Astrocyte of the hippocampus (primary cell): ENCODE measurements at regions not wholly inside any gene's neighbourhood (a gene's known extent, or its start where the extent isn't known, plus 50 kb on each side); places are given as distances from the start of the nearest gene placed in this dataset.
"Not testable (repeated sequence)": the region's sequence is repeated elsewhere in the genome, so short reads cannot be mapped to it uniquely, and the experiment has no call there.

ENCODE experiments used
- DNase-seq: peaks from one replicate; pipeline ENCODE4 v3.0.0; 2011; ENCODE audit warnings: low read depth, low spot score

GRCh38 chr15:24485885-24486567 lies 189.5 kb upstream of the NPAP1 start:
- DNase-seq: peak; percentile 82

GRCh38 chr15:24488164-24488907 lies 187.2 kb upstream of the NPAP1 start:
- not testable (repeated sequence) for DNase-seq

GRCh38 chr15:24505216-24505615 lies 170.4 kb upstream of the NPAP1 start:
- not testable (repeated sequence) for DNase-seq

GRCh38 chr15:24509714-24510113 lies 165.9 kb upstream of the NPAP1 start:
- not testable (repeated sequence) for DNase-seq

- not testable (repeated sequence) for DNase-seq
Measured at GRCh38 chr15:24511598-24511997, 164.0 kb upstream of the NPAP1 start.

- DNase-seq: peak; percentile 44
Measured at GRCh38 chr15:24518772-24519171, 156.8 kb upstream of the NPAP1 start.

- not testable (repeated sequence) for DNase-seq
Measured at GRCh38 chr15:24531235-24531634, 144.3 kb upstream of the NPAP1 start.

GRCh38 chr15:24534032-24534431 lies 141.5 kb upstream of the NPAP1 start:
- not testable (repeated sequence) for DNase-seq

GRCh38 chr15:24557281-24557680 lies 118.3 kb upstream of the NPAP1 start:
- DNase-seq: not testable (repeated sequence)

- DNase-seq: no peak
Measured at GRCh38 chr15:24607636-24608035, 67.9 kb upstream of the NPAP1 start.

- no peak for DNase-seq
Measured at GRCh38 chr15:24617646-24618045, 57.9 kb upstream of the NPAP1 start.

- no peak for DNase-seq
Measured at GRCh38 chr15:24621630-24622215, 53.9 kb upstream of the NPAP1 start.
